ENCODE measurements at regions not wholly inside any gene's neighbourhood (a gene's known extent, or its start where the extent isn't known, plus 50 kb on each side); places are given as distances from the start of the nearest gene placed in this dataset.

GRCh38 chr12:114122016-114122415 lies 155.9 kb upstream of the RBM19 start:
- no peak for TF ChIP-seq CTCF (conservative IDR thresholded peaks at IDR 0.05)
- TF ChIP-seq ZFX (IDR thresholded peaks at IDR 0.05), result no peak
